SKM-1 treated with dmso at 0.1 percent for 144 hours (cell line): ENCODE measurements at regions not wholly inside any gene's neighbourhood (a gene's known extent, or its start where the extent isn't known, plus 50 kb on each side); places are given as distances from the start of the nearest gene placed in this dataset.

Experiments used
- DNase-seq: peaks from one replicate; lab custom pipeline; 2025; ENCODE audit not compliant: unreplicated experiment; lab: John Stamatoyannopoulos, UW

- no peak for DNase-seq
Measured at GRCh38 chr2:104584393-104584792, 269.5 kb upstream of the POU3F3 start.

GRCh38 chr2:104595576-104595975 lies 258.3 kb upstream of the POU3F3 start:
- no peak for DNase-seq

- DNase-seq = no peak
Measured at GRCh38 chr2:104597942-104598341, 256.0 kb upstream of the POU3F3 start.

GRCh38 chr2:104598636-104599035 lies 255.3 kb upstream of the POU3F3 start:
- no peak for DNase-seq

- DNase-seq = peak; percentile 48
Measured at GRCh38 chr2:104599787-104600510, 254.0 kb upstream of the POU3F3 start.

GRCh38 chr2:104606056-104606455 lies 247.9 kb upstream of the POU3F3 start:
- no peak for DNase-seq

GRCh38 chr2:104616856-104617255 lies 237.1 kb upstream of the POU3F3 start:
- DNase-seq = no peak

- DNase-seq = no peak
Measured at GRCh38 chr2:104620801-104621200, 233.1 kb upstream of the POU3F3 start.

- DNase-seq = no peak
Measured at GRCh38 chr2:104635608-104636007, 218.3 kb upstream of the POU3F3 start.

- no peak for DNase-seq
Measured at GRCh38 chr2:104638190-104638858, 215.6 kb upstream of the POU3F3 start.

GRCh38 chr2:104638859-104639202 lies 215.1 kb upstream of the POU3F3 start:
- no peak for DNase-seq

GRCh38 chr2:104641786-104642185 lies 212.1 kb upstream of the POU3F3 start:
- DNase-seq = no peak

- no peak for DNase-seq
Measured at GRCh38 chr2:104648376-104648775, 205.5 kb upstream of the POU3F3 start.

- DNase-seq = no peak
Measured at GRCh38 chr2:104649866-104650265, 204.0 kb upstream of the POU3F3 start.

GRCh38 chr2:104650405-104650996 lies 203.4 kb upstream of the POU3F3 start:
- no peak for DNase-seq

- DNase-seq = no peak
Measured at GRCh38 chr2:104654811-104655210, 199.1 kb upstream of the POU3F3 start.

- DNase-seq = no peak
Measured at GRCh38 chr2:104656571-104657163, 197.2 kb upstream of the POU3F3 start.

GRCh38 chr2:104658144-104658835 lies 195.6 kb upstream of the POU3F3 start:
- DNase-seq = no peak

GRCh38 chr2:104658904-104659591 lies 194.9 kb upstream of the POU3F3 start:
- DNase-seq = no peak

GRCh38 chr2:104660991-104661390 lies 192.9 kb upstream of the POU3F3 start:
- no peak for DNase-seq

- no peak for DNase-seq
Measured at GRCh38 chr2:104664672-104665071, 189.2 kb upstream of the POU3F3 start.
